H9 (cell line): ENCODE measurements at regions not wholly inside any gene's neighbourhood (a gene's known extent, or its start where the extent isn't known, plus 50 kb on each side); places are given as distances from the start of the nearest gene placed in this dataset.
A peak's percentile ranks its signal among the peaks of the same experiment; 100 is the strongest.

ENCODE experiments used
- DNase-seq: peaks from one replicate; pipeline ENCODE4 v3.0.0-alpha.2; 2017
- H2AFZ ChIP-seq: one replicate; pipeline ENCODE4 v1.6.1; 2013; ENCODE audit warnings: mild to moderate bottlenecking, low read length, control low read depth, moderate library complexity
- H2AK5ac ChIP-seq: 2 replicates; pipeline ENCODE4 v1.6.1; 2013; ENCODE audit warnings: low read length, control low read depth, mixed read lengths; ENCODE audit not compliant: insufficient read length
- H2BK120ac ChIP-seq: one replicate; pipeline ENCODE4 v1.6.1; 2013; ENCODE audit warnings: low read depth, mild to moderate bottlenecking, low read length, control low read depth, inconsistent platforms; ENCODE audit not compliant: poor library complexity, severe bottlenecking
- H2BK12ac ChIP-seq: 2 replicates; pipeline ENCODE4 v1.6.1; 2013; ENCODE audit warnings: low read length, control low read depth, mixed read lengths, low read depth; ENCODE audit not compliant: insufficient read length
- H2BK15ac ChIP-seq: 2 replicates; pipeline ENCODE4 v1.6.1; 2013; ENCODE audit warnings: low read depth, low read length, control low read depth
- H2BK20ac ChIP-seq: one replicate; pipeline ENCODE4 v1.6.1; 2013; ENCODE audit warnings: low read depth, mild to moderate bottlenecking, low read length, control low read depth, inconsistent platforms; ENCODE audit not compliant: poor library complexity, severe bottlenecking
- H2BK5ac ChIP-seq: 2 replicates; pipeline ENCODE4 v1.6.1; 2013; ENCODE audit warnings: low read length, control low read depth, mixed read lengths; ENCODE audit not compliant: insufficient read length
- H3K14ac ChIP-seq: 2 replicates; pipeline ENCODE4 v1.6.1; 2013; ENCODE audit warnings: low read length, control low read depth; ENCODE audit not compliant: insufficient read depth
- H3K18ac ChIP-seq: 2 replicates; pipeline ENCODE4 v1.6.1; 2013; ENCODE audit warnings: low read depth, mild to moderate bottlenecking, mixed read lengths, low read length, control low read depth; ENCODE audit not compliant: insufficient read length
- H3K23ac ChIP-seq: 2 replicates; pipeline ENCODE4 v1.6.1; 2013; ENCODE audit warnings: low read length, control low read depth, mixed read lengths, low read depth; ENCODE audit not compliant: insufficient read length
- H3K23me2 ChIP-seq: 2 replicates; pipeline ENCODE4 v1.6.1; 2013; ENCODE audit warnings: low read depth, mild to moderate bottlenecking, mixed read lengths, low read length, control low read depth; ENCODE audit not compliant: insufficient read length, poor library complexity, severe bottlenecking
- H3K27ac ChIP-seq: 2 replicates; pipeline ENCODE4 v1.5.1; 2013; ENCODE audit warnings: low read length, control low read depth, mixed read lengths, low read depth; ENCODE audit not compliant: insufficient read length
- H3K27me3 ChIP-seq: 2 replicates; pipeline ENCODE4 v1.6.1; 2013; ENCODE audit warnings: low read length, control low read depth, inconsistent platforms; ENCODE audit not compliant: insufficient read depth
- H3K4ac ChIP-seq: 2 replicates; pipeline ENCODE4 v1.6.1; 2013; ENCODE audit warnings: low read depth, mild to moderate bottlenecking, control low read depth, inconsistent platforms, low read length, moderate library complexity
- H3K4me1 ChIP-seq: 2 replicates; pipeline ENCODE4 v1.6.1; 2013; ENCODE audit warnings: low read length, control low read depth, inconsistent platforms; ENCODE audit not compliant: insufficient read depth
- H3K4me2 ChIP-seq: 2 replicates; pipeline ENCODE4 v1.6.1; 2013; ENCODE audit warnings: low read length, control low read depth, mixed read lengths; ENCODE audit not compliant: insufficient read length, insufficient read depth
- H3K56ac ChIP-seq: 2 replicates; pipeline ENCODE4 v1.6.1; 2013; ENCODE audit warnings: low read depth, mild to moderate bottlenecking, mixed read lengths, low read length, control low read depth; ENCODE audit not compliant: insufficient read length
- H3K79me1 ChIP-seq: 2 replicates; pipeline ENCODE4 v1.6.1; 2013; ENCODE audit warnings: low read depth, mild to moderate bottlenecking, moderate library complexity, low read length, control low read depth, inconsistent platforms; ENCODE audit not compliant: insufficient read depth, poor library complexity, severe bottlenecking
- H3K79me2 ChIP-seq: 2 replicates; pipeline ENCODE4 v1.6.1; 2013; ENCODE audit warnings: low read length, control low read depth, inconsistent platforms; ENCODE audit not compliant: insufficient read depth
- H3K9ac ChIP-seq: 2 replicates; pipeline ENCODE4 v1.6.1; 2013; ENCODE audit warnings: low read length, control low read depth, mixed read lengths; ENCODE audit not compliant: insufficient read length; ENCODE audit errors: extremely low read depth
- H3K9me3 ChIP-seq: one replicate; pipeline ENCODE4 v1.6.1; 2013; ENCODE audit warnings: low read depth, low read length, inconsistent platforms; ENCODE audit not compliant: control insufficient read depth
- H3T11ph ChIP-seq: one replicate; pipeline ENCODE4 v1.6.1; 2013; ENCODE audit warnings: mild to moderate bottlenecking, low read length, control low read depth, inconsistent platforms
- H4K20me1 ChIP-seq: one replicate; pipeline ENCODE4 v1.6.1; 2013; ENCODE audit not compliant: control insufficient read depth, insufficient read length, insufficient read depth
- H4K5ac ChIP-seq: 2 replicates; pipeline ENCODE4 v1.6.1; 2013; ENCODE audit warnings: low read depth, mild to moderate bottlenecking, mixed read lengths, low read length, control low read depth; ENCODE audit not compliant: insufficient read length
- H4K8ac ChIP-seq: replicated peaks from 2 replicates; pipeline ENCODE4 v1.6.1; 2013; ENCODE audit warnings: low read length, control low read depth, mixed read lengths, low read depth; ENCODE audit not compliant: insufficient read length
- H4K91ac ChIP-seq: 2 replicates; pipeline ENCODE4 v1.6.1; 2013; ENCODE audit warnings: low read depth, mild to moderate bottlenecking, moderate library complexity, mixed read lengths, low read length, control low read depth; ENCODE audit not compliant: insufficient read length
- H3K27ac Mint-ChIP-seq, 3 experiments: 2 replicates in 2 of 3; 3 replicates in 1 of 3; pipeline ENCODE4 v1.8.0; 2020 to 2021; ENCODE audit warnings: mixed read lengths in 3 of 3, mild to moderate bottlenecking in 1 of 3, moderate library complexity in 1 of 3
- H3K27me3 Mint-ChIP-seq: 2 replicates; pipeline ENCODE4 v1.8.0; 2021; ENCODE audit warnings: low read depth, mild to moderate bottlenecking, moderate library complexity, mixed read lengths
- H3K36me3 Mint-ChIP-seq, 3 experiments: 2 replicates in 2 of 3; 3 replicates in 1 of 3; pipeline ENCODE4 v1.8.0; 2020 to 2021; ENCODE audit warnings: low read depth in 3 of 3, mixed read lengths in 3 of 3; ENCODE audit not compliant: insufficient read depth in 1 of 3
- H3K4me1 Mint-ChIP-seq, 2 experiments: 2 replicates each; pipeline ENCODE4 v1.8.0; 2020; ENCODE audit warnings: mixed read lengths in 2 of 2
- H3K4me3 Mint-ChIP-seq, 2 experiments: 2 replicates in 1 of 2; 3 replicates in 1 of 2; pipeline ENCODE4 v1.8.0; 2020 to 2021; ENCODE audit warnings: mild to moderate bottlenecking in 2 of 2, mixed read lengths in 2 of 2, moderate library complexity in 1 of 2
- H3K9me3 Mint-ChIP-seq, 2 experiments: 2 replicates in 1 of 2; 3 replicates in 1 of 2; pipeline ENCODE4 v1.8.0; 2020; ENCODE audit warnings: mild to moderate bottlenecking in 2 of 2, mixed read lengths in 2 of 2, moderate library complexity in 1 of 2
- WGBS: extraction: QIAGEN DNeasy Blood & Tissue Kit; methylation state at CpG from one replicate; pipeline ENCODE4 v1.1.7; 2013; ENCODE audit warnings: missing lambda C conversion rate, low lambda C conversion rate, mixed read lengths; ENCODE audit not compliant: insufficient read length; ENCODE audit errors: extremely low coverage; 5-methylcytosine and 5-hydroxymethylcytosine counted together
- TF ChIP-seq, protein P1 (sequence below): fragments of 200-600 bp; sonication (generic); conservative IDR thresholded peaks from 3 replicates; pipeline ENCODE4 v1.8.0; 2021; ENCODE audit warnings: antibody characterized with exemption, mild to moderate bottlenecking

DNA sequence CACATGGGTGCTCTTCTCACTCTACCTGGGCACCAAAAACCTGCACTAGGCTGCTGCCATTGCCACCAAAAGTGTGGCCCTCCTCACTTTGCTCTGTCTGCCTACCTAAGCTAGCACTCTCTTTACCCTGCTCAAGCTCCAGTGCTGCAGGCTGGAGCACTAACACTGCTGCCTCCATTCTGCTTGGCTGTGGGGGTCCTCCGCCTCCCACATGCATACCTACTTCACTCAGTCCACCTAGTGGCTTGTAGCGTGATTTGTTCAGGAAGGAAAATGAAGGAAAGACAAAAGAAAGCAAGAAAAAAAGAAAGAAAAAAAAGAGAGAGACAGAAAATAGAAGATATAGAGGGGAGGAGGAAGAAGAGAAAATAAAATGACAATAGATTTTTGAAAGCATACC is 1339.4 kb upstream of the CHAC2 start:
- Histone ChIP-seq H3K4ac (no peak overlapping the region), H4K20me1 (no peaks in the 10 kb centered on the region), H2BK15ac (no peak overlapping the region), H4K8ac (no peak overlapping the region), H4K5ac (no peak overlapping the region), H3K79me1 (no peaks in the 10 kb centered on the region), H3K9ac (no peak overlapping the region), H2BK12ac (no peak overlapping the region), H3K23me2 (no peaks in the 10 kb centered on the region), H3K27ac (no peak overlapping the region), H3K9me3 (no peaks in the 10 kb centered on the region), H3K56ac (no peak overlapping the region), H3K79me2 (no peaks in the 10 kb centered on the region), H2AK5ac (no peak overlapping the region), H3K27me3 (no peaks in the 10 kb centered on the region), H4K91ac (no peak overlapping the region), H2BK5ac (no peak overlapping the region), H3K14ac (no peak overlapping the region), H3T11ph (no peak overlapping the region), H3K4me1 (no peaks in the 10 kb centered on the region), H3K18ac (no peak overlapping the region), H2BK120ac (no peak overlapping the region), H3K23ac (no peak overlapping the region), H3K4me2 (no peak overlapping the region), H2AFZ (no peak overlapping the region), H2BK20ac (no peak overlapping the region)
- Mint-ChIP-seq H3K27ac (peak overlapping the region; percentile 19 to 76 (median 41)), H3K36me3 (peaks cover 3 to 7% (median 4%) of the 10 kb centered on the region in 3 experiments; a peak in 2 of 7 replicates), H3K9me3 (no peaks in the 10 kb centered on the region; a peak in 2 of 5 replicates), H3K4me3 (no peak overlapping the region), H3K27me3 (no peaks in the 10 kb centered on the region; the same call in 1 of the 2 replicates), H3K4me1 (peaks cover 15 to 18% of the 10 kb centered on the region in 2 experiments)
- DNase-seq: peak; percentile 50
- WGBS: no CpG with 5 or more reads among the region's 2 CpGs
- TF ChIP-seq, protein P1, sequence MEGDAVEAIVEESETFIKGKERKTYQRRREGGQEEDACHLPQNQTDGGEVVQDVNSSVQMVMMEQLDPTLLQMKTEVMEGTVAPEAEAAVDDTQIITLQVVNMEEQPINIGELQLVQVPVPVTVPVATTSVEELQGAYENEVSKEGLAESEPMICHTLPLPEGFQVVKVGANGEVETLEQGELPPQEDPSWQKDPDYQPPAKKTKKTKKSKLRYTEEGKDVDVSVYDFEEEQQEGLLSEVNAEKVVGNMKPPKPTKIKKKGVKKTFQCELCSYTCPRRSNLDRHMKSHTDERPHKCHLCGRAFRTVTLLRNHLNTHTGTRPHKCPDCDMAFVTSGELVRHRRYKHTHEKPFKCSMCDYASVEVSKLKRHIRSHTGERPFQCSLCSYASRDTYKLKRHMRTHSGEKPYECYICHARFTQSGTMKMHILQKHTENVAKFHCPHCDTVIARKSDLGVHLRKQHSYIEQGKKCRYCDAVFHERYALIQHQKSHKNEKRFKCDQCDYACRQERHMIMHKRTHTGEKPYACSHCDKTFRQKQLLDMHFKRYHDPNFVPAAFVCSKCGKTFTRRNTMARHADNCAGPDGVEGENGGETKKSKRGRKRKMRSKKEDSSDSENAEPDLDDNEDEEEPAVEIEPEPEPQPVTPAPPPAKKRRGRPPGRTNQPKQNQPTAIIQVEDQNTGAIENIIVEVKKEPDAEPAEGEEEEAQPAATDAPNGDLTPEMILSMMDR: peak; percentile 59
